Activated CD4-positive, alpha-beta memory T cell treated with anti-CD3 and anti-CD28 coated beads, Interleukin-2, amount 10 ng/mL, durations not matched to agents 7 days and 5 days (primary cell): ENCODE measurements at regions not wholly inside any gene's neighbourhood (a gene's known extent, or its start where the extent isn't known, plus 50 kb on each side); places are given as distances from the start of the nearest gene placed in this dataset.

Source experiments
- CTCF ChIA-PET: fragments of 350-600 bp; sonication (Branson Sonifier 250); formaldehyde crosslinking; loops from one replicate; lab custom pipeline; 2021; ENCODE audit warnings: antibody characterized with exemption, inconsistent platforms; lab: Charles Lee
- POLR2A ChIA-PET: fragments of 350-600 bp; sonication (Branson Sonifier 250); formaldehyde crosslinking; loops from one replicate; lab custom pipeline; 2021; ENCODE audit warnings: antibody characterized with exemption; lab: Charles Lee
- DNase-seq: peaks from one replicate; pipeline ENCODE4 v3.0.0-alpha.2; 2020
- H3K27ac Mint-ChIP-seq: one replicate; pipeline ENCODE4 v1.8.0; 2021; ENCODE audit warnings: mild to moderate bottlenecking, mixed read lengths
- H3K27me3 Mint-ChIP-seq: one replicate; pipeline ENCODE4 v1.8.0; 2021; ENCODE audit warnings: mixed read lengths
- H3K36me3 Mint-ChIP-seq: one replicate; pipeline ENCODE4 v1.8.0; 2021; ENCODE audit warnings: low read depth, mixed read lengths
- H3K4me1 Mint-ChIP-seq: one replicate; pipeline ENCODE4 v1.8.0; 2021; ENCODE audit warnings: mixed read lengths
- H3K4me3 Mint-ChIP-seq: one replicate; pipeline ENCODE4 v1.8.0; 2021; ENCODE audit warnings: mild to moderate bottlenecking, mixed read lengths
- H3K9me3 Mint-ChIP-seq: one replicate; pipeline ENCODE4 v1.8.0; 2021; ENCODE audit warnings: mixed read lengths

DNA sequence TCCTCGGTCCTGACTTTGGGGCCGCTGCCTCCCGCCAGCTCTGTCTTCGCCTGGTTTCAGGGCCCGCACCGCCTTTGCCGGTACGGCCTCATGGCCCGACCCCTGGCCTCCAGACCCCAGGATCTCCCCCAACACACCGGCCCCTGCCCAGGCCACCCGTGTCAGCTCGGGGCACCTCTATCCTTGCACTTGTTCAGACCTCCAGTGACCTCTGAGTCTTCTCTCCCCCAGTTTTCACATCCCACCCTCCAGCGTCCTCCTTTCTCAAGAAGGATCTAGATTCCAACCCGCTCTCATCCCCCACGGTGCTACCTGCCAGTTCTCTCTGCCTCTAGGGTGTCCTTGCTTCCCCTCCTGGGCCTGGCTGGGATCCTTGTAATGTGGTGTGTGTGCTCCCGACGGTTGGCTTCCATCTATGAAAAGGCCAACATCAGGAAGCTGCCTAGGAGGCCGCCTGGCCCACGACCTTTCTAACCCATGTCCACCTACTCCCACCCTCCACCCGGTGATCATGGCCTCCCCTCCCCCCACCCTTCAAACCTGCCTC is 61.1 kb downstream of the SPATA31C2 start:
- no peak overlapping the region for H3K27ac Mint-ChIP-seq
- peaks cover 58% of the 10 kb centered on the region for H3K27me3 Mint-ChIP-seq
- H3K36me3 Mint-ChIP-seq = no peaks in the 10 kb centered on the region
- POLR2A ChIA-PET = no interaction called here
- H3K9me3 Mint-ChIP-seq = no peaks in the 10 kb centered on the region
- H3K4me3 Mint-ChIP-seq = peak overlapping the region; percentile 53
- peaks cover 13% of the 10 kb centered on the region for H3K4me1 Mint-ChIP-seq
- CTCF ChIA-PET = interaction anchor here (0.8 to 1.6 kb wide), 3 partner anchors 103 to 503 kb away, joined by 3 to 6 read pairs (median 4); partner anchors contain the start of gene CDK20
- DNase-seq = no peak

DNA sequence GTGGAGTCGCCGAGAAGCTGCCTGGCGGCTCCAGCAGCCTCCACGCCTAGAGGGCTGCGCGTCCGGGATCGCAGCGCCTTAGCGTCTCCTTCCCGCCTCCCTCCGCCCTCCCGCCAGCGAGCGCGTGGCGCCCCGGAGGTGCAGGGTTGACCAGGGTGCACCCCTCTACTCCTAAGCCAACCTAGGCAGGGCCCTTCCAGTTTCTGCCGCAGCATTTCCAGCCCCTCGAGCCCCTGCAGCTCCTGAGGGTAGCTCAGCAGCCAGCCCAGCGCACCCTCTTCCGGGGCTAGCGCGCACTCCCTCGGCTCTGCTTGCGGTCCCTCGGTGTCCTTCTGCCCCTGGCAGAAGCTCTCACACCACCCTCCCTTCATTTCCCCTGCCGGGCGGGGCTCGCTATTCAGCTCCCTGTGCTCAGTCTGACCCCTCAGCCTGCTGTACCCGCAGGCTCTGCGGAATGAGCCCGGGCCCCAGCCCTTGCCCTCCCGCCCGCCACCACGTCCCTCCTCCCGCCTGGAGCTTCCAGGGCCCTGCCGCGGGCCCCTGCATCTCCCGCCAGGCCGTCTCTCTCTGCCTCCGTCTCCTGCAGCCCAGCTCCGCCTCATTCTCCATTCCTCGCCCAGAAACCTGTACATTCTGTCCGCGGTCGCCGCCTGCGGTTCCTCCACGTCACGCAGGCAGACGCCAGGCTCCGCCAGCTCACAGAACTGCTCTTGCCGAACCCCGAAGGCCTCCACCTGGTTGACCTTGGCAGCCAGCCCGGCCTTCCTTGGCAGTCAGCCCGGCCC is 61.8 kb downstream of the SPATA31C2 start:
- Mint-ChIP-seq H3K27ac (no peak overlapping the region), H3K36me3 (no peaks in the 10 kb centered on the region), H3K9me3 (no peaks in the 10 kb centered on the region), H3K27me3 (peaks cover 63% of the 10 kb centered on the region), H3K4me1 (peaks cover 13% of the 10 kb centered on the region), H3K4me3 (peak overlapping the region; percentile 63)
- POLR2A ChIA-PET = no interaction called here
- peak; percentile 35 for DNase-seq
- CTCF ChIA-PET = interaction anchor here (0.8 to 1.6 kb wide), 6 partner anchors 9 to 504 kb away, joined by 3 to 6 read pairs (median 3); partner anchors contain the start of gene CDK20

DNA sequence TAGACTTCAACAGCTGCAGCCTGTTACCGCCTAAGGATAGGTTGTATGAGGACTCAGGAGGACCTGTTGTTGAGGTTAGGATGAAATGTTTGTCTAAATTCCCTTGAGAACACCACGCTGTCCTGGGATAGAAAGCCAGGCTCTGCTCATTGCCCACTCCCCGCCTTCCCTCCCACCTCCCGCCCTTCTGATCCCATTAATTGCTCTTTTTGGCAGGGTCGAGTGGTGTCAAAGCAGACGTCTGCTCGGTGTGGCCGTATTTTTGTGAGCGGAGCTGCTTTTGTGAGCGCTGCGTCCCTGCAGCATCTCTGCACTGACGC is 62.3 kb downstream of the SPATA31C2 start:
- CTCF ChIA-PET = interaction anchor here (0.6 to 1.6 kb wide), 7 partner anchors 10 to 671 kb away, joined by 3 to 6 read pairs (median 3); no protein-coding TSS in a partner anchor
- Mint-ChIP-seq H3K36me3 (no peaks in the 10 kb centered on the region), H3K4me3 (peak overlapping the region; percentile 63), H3K27ac (no peak overlapping the region), H3K27me3 (peaks cover 68% of the 10 kb centered on the region), H3K9me3 (no peaks in the 10 kb centered on the region), H3K4me1 (peaks cover 13% of the 10 kb centered on the region)
- no peak for DNase-seq
- POLR2A ChIA-PET = no interaction called here

DNA sequence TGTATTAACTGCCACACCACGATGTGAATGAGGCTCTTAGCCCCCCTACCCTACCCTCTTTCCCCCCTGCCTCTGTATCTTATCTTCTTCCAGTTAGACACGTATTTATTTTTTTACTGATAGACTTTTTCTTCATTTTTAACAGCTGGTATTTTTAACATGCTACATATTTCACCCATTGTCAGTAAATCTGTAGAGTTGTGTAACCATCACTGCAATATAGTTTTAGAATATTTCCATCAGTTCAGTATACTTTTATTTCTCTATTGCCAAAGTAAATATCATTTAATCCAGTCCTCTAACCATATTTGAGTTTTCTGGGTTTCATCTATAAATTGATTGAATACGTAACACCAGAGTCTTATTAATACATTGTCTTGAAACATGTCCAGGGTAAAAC is 62.8 kb downstream of the SPATA31C2 start:
- DNase-seq = no peak
- H3K9me3 Mint-ChIP-seq = no peaks in the 10 kb centered on the region
- no peak overlapping the region for H3K4me3 Mint-ChIP-seq
- H3K27me3 Mint-ChIP-seq = peaks cover 71% of the 10 kb centered on the region
- no peaks in the 10 kb centered on the region for H3K36me3 Mint-ChIP-seq
- CTCF ChIA-PET = interaction anchor here (0.6 to 1.6 kb wide), 6 partner anchors 10 to 671 kb away, joined by 3 to 4 read pairs (median 3); no protein-coding TSS in a partner anchor
- peaks cover 13% of the 10 kb centered on the region for H3K4me1 Mint-ChIP-seq
- H3K27ac Mint-ChIP-seq = no peak overlapping the region
- POLR2A ChIA-PET = no interaction called here

DNA sequence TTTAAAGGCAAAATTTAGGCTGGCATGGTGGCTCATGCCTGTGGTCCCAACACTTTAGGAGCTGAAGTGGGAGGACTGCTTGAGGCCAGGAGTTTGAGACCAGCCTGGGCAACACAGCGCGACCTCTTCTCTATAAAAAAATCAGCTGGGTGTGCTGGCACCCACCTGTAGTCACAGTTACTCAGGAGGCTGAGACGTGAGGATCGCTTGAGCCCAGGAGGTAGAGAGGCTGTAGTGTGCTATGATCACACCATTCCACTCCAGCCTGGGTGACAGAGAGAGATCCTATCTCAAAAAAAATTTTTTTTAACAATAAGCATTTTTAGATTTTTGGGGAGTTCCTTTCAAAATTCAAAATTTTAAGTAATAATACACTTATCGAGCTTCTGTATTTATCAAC is 63.3 kb downstream of the SPATA31C2 start:
- DNase-seq = no peak
- Mint-ChIP-seq H3K4me1 (peaks cover 13% of the 10 kb centered on the region), H3K27me3 (peaks cover 74% of the 10 kb centered on the region), H3K27ac (no peak overlapping the region), H3K4me3 (no peak overlapping the region), H3K36me3 (no peaks in the 10 kb centered on the region), H3K9me3 (no peaks in the 10 kb centered on the region)
- ChIA-PET POLR2A (no interaction called here), CTCF (interaction anchor here (1.0 kb wide), 1 partner anchor 12 kb away, joined by 3 read pairs; no protein-coding TSS in a partner anchor)

DNA sequence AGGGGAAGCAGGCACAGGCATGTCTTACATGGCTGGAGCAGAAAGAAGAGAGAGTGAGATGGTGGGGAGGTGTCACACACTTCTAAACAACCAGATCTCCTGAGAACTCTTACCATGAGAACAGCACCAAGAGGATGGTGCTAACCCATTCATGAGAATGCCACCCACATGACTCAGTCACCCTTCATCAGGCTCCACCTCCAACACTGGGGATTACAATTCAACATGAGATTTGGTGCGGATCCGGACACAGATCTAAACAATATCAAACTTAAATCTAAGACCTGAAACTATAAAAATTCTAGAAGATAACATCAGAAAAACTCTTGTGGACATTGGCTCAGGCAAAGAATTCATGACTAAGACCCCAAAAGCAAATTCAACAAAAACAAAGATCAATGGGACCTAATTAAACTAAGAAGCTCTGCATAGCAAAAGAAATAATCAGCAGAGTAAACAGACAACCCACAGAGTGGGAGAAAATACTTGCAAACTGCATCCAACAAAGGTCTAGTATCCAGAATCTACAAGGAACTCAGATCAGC is 65.4 kb downstream of the SPATA31C2 start:
- no peak overlapping the region for H3K4me3 Mint-ChIP-seq
- no peak for DNase-seq
- CTCF ChIA-PET = no interaction called here
- H3K36me3 Mint-ChIP-seq = no peaks in the 10 kb centered on the region
- POLR2A ChIA-PET = no interaction called here
- H3K4me1 Mint-ChIP-seq = peaks cover 13% of the 10 kb centered on the region
- H3K27ac Mint-ChIP-seq = no peak overlapping the region
- no peaks in the 10 kb centered on the region for H3K9me3 Mint-ChIP-seq
- peaks cover 65% of the 10 kb centered on the region for H3K27me3 Mint-ChIP-seq

DNA sequence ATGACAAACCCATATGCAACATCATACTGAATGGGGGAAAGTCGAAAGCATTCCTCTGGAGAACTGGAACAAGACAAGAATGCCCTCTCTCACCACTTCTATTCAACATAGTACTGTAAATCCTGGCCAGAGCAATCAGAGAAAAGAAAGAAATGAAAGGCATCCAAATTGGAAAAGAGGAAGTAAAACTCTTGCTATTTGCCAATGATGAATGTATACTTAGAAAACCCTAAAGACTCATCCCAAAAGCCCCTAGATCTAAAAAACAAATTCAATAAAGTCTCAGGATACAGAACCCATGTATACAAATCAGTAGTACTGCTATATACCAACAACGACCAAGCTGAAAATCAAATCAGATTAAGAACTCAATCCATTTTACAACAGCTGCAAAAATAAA is 66.9 kb downstream of the SPATA31C2 start:
- ChIA-PET CTCF (no interaction called here), POLR2A (interaction anchor here (0.7 kb wide), 1 partner anchor 402 kb away, joined by 3 read pairs; no protein-coding TSS in a partner anchor)
- Mint-ChIP-seq H3K4me1 (peaks cover 7% of the 10 kb centered on the region), H3K27ac (no peak overlapping the region), H3K27me3 (peaks cover 52% of the 10 kb centered on the region), H3K9me3 (no peaks in the 10 kb centered on the region), H3K4me3 (no peak overlapping the region), H3K36me3 (no peaks in the 10 kb centered on the region)
- DNase-seq = no peak

DNA sequence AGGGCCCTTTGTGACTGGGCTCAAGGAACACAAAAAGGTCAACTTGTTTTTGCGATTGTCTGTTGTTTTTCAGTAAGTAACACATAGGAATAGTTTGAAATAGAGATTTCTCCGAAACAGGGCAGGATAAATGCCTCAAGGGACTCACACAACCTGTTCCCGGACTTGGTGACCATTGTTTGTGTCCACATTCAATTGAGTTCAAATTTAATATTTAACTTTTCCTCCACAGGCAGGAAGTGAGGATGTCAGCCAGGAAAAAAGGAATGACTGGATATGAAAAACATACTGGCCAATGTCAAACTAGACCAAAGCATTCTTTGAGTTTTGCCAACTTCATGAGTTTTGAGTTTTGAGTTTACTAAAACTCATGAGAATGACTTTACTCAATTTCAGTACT is 72.7 kb downstream of the SPATA31C2 start:
- Mint-ChIP-seq H3K4me1 (no peaks in the 10 kb centered on the region), H3K27me3 (peaks cover 17% of the 10 kb centered on the region), H3K27ac (no peak overlapping the region), H3K4me3 (no peak overlapping the region), H3K36me3 (no peaks in the 10 kb centered on the region), H3K9me3 (no peaks in the 10 kb centered on the region)
- CTCF ChIA-PET = no interaction called here
- POLR2A ChIA-PET = no interaction called here
- no peak for DNase-seq

DNA sequence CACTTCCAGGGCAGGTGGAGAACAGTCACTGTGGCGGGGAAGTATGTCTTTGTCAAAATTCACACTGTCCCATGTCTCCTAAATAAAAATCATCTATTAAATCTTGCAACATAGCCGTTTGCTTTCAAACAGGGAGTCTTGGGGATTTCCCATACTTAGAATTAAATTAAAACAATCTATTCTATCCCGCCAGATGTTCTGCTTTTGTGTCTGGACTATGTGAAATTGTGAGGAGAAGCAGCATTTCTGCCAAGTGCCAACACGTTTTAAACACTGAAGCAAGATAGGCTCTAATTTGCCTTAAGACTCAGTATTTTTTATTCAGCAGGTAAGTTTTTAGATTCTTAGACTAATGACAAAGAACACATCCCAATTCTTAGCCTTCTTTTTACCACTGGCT is 73.7 kb downstream of the SPATA31C2 start:
- ChIA-PET POLR2A (no interaction called here), CTCF (no interaction called here)
- H3K4me3 Mint-ChIP-seq = no peak overlapping the region
- DNase-seq = no peak
- H3K4me1 Mint-ChIP-seq = no peaks in the 10 kb centered on the region
- H3K9me3 Mint-ChIP-seq = no peaks in the 10 kb centered on the region
- H3K36me3 Mint-ChIP-seq = no peaks in the 10 kb centered on the region
- peaks cover 9% of the 10 kb centered on the region for H3K27me3 Mint-ChIP-seq
- no peak overlapping the region for H3K27ac Mint-ChIP-seq

DNA sequence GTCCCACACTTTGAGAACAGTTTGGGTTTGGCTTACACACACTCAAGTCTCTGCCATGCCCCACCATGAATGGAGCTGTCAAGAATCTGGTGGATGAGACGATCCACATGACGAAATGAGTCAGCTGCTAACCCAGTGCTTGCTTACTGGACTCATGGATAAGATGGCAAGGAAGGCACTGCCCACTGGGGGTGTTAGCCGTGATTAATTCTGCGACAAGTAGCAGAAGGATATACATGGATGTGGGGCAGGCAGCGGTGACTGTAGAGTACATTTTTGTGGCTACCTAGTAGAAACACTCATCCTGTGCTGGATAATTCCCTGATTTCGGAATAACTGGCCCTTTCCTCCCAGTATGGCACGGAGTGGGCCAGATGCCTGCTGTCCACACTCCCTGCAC is 77.5 kb downstream of the SPATA31C2 start:
- peaks cover 9% of the 10 kb centered on the region for H3K27me3 Mint-ChIP-seq
- POLR2A ChIA-PET = no interaction called here
- H3K4me1 Mint-ChIP-seq = no peaks in the 10 kb centered on the region
- DNase-seq = no peak
- no peak overlapping the region for H3K4me3 Mint-ChIP-seq
- no peaks in the 10 kb centered on the region for H3K9me3 Mint-ChIP-seq
- CTCF ChIA-PET = no interaction called here
- H3K36me3 Mint-ChIP-seq = no peaks in the 10 kb centered on the region
- H3K27ac Mint-ChIP-seq = no peak overlapping the region

DNA sequence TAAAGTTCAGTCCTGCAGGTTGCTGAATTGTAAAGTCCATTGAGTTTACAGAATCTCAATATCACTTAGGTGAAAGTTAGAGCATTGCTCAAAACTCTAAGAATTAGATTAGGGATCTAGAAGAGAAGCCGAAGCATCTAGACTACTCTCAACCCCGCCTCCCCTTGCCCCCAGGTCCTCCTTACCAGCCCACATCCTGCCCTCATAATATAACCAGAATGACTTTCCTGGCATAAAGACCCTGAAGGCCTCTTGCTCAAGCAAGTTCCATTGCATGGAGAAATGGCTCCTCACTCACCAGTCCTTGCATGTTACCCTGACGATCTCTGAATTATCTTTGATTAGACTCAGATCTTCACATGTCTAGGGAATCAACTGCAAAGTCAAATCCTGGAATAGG is 78.8 kb downstream of the SPATA31C2 start:
- CTCF ChIA-PET = no interaction called here
- Mint-ChIP-seq H3K27ac (no peak overlapping the region), H3K27me3 (peaks cover 4% of the 10 kb centered on the region), H3K4me1 (no peaks in the 10 kb centered on the region), H3K4me3 (no peak overlapping the region), H3K36me3 (no peaks in the 10 kb centered on the region), H3K9me3 (no peaks in the 10 kb centered on the region)
- no peak for DNase-seq
- POLR2A ChIA-PET = no interaction called here

DNA sequence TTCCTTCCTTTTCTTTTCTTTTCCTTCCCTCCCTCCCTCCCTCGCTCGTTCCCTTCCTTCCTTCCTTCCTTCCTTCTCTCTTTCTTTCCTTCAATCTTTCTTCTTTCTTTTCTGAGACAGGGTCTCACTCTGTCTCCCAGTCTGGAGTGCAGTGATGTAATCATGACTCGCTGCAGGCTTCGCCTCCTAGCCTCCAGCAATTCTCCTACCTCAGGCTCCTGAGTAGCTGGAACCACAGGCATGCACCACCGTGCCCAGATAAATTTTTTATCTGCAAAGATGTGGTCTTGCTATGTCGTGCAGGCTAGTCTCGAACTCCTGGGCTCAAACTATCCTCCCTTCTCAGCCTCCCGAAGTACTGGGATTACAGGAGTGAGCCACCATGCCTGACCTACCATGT is 81.4 kb downstream of the SPATA31C2 start:
- CTCF ChIA-PET = no interaction called here
- no peak for DNase-seq
- Mint-ChIP-seq H3K27me3 (peaks cover 3% of the 10 kb centered on the region), H3K36me3 (no peaks in the 10 kb centered on the region), H3K4me3 (no peak overlapping the region), H3K4me1 (no peaks in the 10 kb centered on the region), H3K27ac (no peak overlapping the region), H3K9me3 (no peaks in the 10 kb centered on the region)
- POLR2A ChIA-PET = no interaction called here

DNA sequence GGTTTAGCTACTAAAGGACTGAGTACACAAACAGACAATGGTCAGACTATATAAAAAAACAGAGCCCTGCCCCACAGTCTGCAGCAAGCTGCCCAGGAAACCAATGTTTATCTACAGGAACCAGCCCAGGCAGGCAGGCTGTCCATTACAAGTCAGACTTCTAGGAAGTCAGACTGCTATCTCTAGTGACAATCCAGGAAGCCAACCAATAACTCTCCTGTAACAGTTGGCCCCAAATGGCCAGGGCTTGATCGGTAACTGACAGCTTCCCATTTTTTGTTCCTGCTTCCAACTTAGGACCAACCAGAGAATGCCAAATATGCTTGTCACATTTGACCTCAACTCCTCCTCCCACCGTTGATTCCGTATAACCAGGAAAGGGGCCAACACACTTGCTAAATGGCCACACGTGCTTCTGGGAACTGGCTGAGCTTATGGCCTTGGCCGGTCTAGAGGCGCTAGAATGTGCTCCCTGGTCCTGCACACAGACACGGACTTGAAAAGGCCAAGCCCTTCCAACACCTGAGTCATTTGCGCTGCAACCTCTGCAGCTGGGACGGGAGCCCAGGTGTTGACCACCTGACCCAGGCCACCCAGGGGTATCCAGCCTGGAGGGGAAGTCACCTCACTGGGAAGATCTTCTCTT is 79.6 kb upstream of the CDK20 start:
- H3K9me3 Mint-ChIP-seq = no peaks in the 10 kb centered on the region
- H3K36me3 Mint-ChIP-seq = no peaks in the 10 kb centered on the region
- no peak for DNase-seq
- no peak overlapping the region for H3K4me3 Mint-ChIP-seq
- ChIA-PET CTCF (no interaction called here), POLR2A (no interaction called here)
- H3K27ac Mint-ChIP-seq = no peak overlapping the region
- peaks cover 5% of the 10 kb centered on the region for H3K27me3 Mint-ChIP-seq
- no peaks in the 10 kb centered on the region for H3K4me1 Mint-ChIP-seq
